SIG-M5 treated with dmso at 0.1 percent for 504 hours (cell line): ENCODE measurements at regions not wholly inside any gene's neighbourhood (a gene's known extent, or its start where the extent isn't known, plus 50 kb on each side); places are given as distances from the start of the nearest gene placed in this dataset.

Source experiments
- DNase-seq: peaks from one replicate; lab custom pipeline; 2025; ENCODE audit not compliant: unreplicated experiment; lab: John Stamatoyannopoulos, UW

- DNase-seq: no peak
Measured at GRCh38 chr13:77480066-77480465, 55.4 kb upstream of the SCEL start.

GRCh38 chr13:77479326-77479725, 56.2 kb upstream of the SCEL start:
- no peak for DNase-seq

GRCh38 chr13:77477299-77477848, 58.1 kb upstream of the SCEL start:
- DNase-seq: no peak

- no peak for DNase-seq
Measured at GRCh38 chr13:77476456-77476855, 59.0 kb upstream of the SCEL start.

- DNase-seq: no peak
Measured at GRCh38 chr13:77475345-77476084, 60.0 kb upstream of the SCEL start.

- no peak for DNase-seq
Measured at GRCh38 chr13:77470986-77471385, 64.5 kb upstream of the SCEL start.

GRCh38 chr13:77466753-77467422, 68.6 kb upstream of the SCEL start:
- DNase-seq: no peak

GRCh38 chr13:77465603-77466195, 69.8 kb upstream of the SCEL start:
- no peak for DNase-seq

- DNase-seq: peak; percentile 97
Measured at GRCh38 chr13:77460195-77460594, 75.3 kb upstream of the SCEL start.

GRCh38 chr13:77459592-77459991, 75.9 kb upstream of the SCEL start:
- DNase-seq: no peak

- no peak for DNase-seq
Measured at GRCh38 chr13:77458736-77459135, 76.8 kb upstream of the SCEL start.

GRCh38 chr13:77457966-77458365, 77.5 kb upstream of the SCEL start:
- no peak for DNase-seq

- peak; percentile 64 for DNase-seq
Measured at GRCh38 chr13:77456271-77456670, 79.2 kb upstream of the SCEL start.

GRCh38 chr13:77449265-77449664, 86.2 kb upstream of the SCEL start:
- no peak for DNase-seq

GRCh38 chr13:77448689-77449088, 86.8 kb upstream of the SCEL start:
- DNase-seq: peak; percentile 56

GRCh38 chr13:77443511-77443910, 92.0 kb upstream of the SCEL start:
- no peak for DNase-seq

- DNase-seq: no peak
Measured at GRCh38 chr13:77437267-77437666, 98.2 kb upstream of the SCEL start.

- no peak for DNase-seq
Measured at GRCh38 chr13:77434289-77434688, 101.2 kb upstream of the SCEL start.

- no peak for DNase-seq
Measured at GRCh38 chr13:77431449-77431848, 104.1 kb upstream of the SCEL start.

GRCh38 chr13:77430377-77430951, 103.6 kb upstream of the MYCBP2 start:
- DNase-seq: no peak

GRCh38 chr13:77429320-77430142, 102.6 kb upstream of the MYCBP2 start:
- peak; percentile 94 for DNase-seq
